Activated B cell treated with CpG ODN at 0.5 μM for 24 hours (primary cell): ENCODE measurements at regions not wholly inside any gene's neighbourhood (a gene's known extent, or its start where the extent isn't known, plus 50 kb on each side); places are given as distances from the start of the nearest gene placed in this dataset.

Source experiments
- ATAC-seq: fragments of 200-7000 bp; cut with Tn5 transposase; one replicate; pipeline ENCODE4 v1.10.0; 2021; ENCODE audit warnings: low read depth, mild to moderate bottlenecking, moderate library complexity
- CTCF ChIA-PET: fragments of 350-600 bp; sonication (Branson Sonifier 250); formaldehyde crosslinking; loops from one replicate; lab custom pipeline; 2021; ENCODE audit warnings: antibody characterized with exemption; lab: Charles Lee
- POLR2A ChIA-PET: fragments of 350-600 bp; sonication (Branson Sonifier 250); formaldehyde crosslinking; loops from one replicate; lab custom pipeline; 2021; ENCODE audit warnings: antibody characterized with exemption; lab: Charles Lee
- DNase-seq: peaks from one replicate; pipeline ENCODE4 v3.0.0; 2022
- H3K27ac Mint-ChIP-seq: one replicate; pipeline ENCODE4 v1.8.0; 2020; ENCODE audit warnings: mixed read lengths
- H3K27me3 Mint-ChIP-seq: one replicate; pipeline ENCODE4 v1.8.0; 2021; ENCODE audit warnings: mixed read lengths
- H3K36me3 Mint-ChIP-seq: one replicate; pipeline ENCODE4 v1.8.0; 2021; ENCODE audit warnings: low read depth, mixed read lengths
- H3K4me1 Mint-ChIP-seq: one replicate; pipeline ENCODE4 v1.8.0; 2021; ENCODE audit warnings: mixed read lengths
- H3K4me3 Mint-ChIP-seq: one replicate; pipeline ENCODE4 v1.8.0; 2020; ENCODE audit warnings: mild to moderate bottlenecking, mixed read lengths
- H3K9me3 Mint-ChIP-seq: one replicate; pipeline ENCODE4 v1.8.0; 2020; ENCODE audit warnings: mixed read lengths
- intact Hi-C: fragments of 100-400 bp; cut with micrococcal nuclease; formaldehyde crosslinking; loops from one replicate; pipeline ENCODE4 v1.15.1; 2024
- TF ChIP-seq, protein P1 (sequence below): fragments of 200-600 bp; IDR thresholded peaks from one replicate; pipeline ENCODE4 v1.8.0; 2022; ENCODE audit warnings: antibody characterized with exemption, mild to moderate bottlenecking

DNA sequence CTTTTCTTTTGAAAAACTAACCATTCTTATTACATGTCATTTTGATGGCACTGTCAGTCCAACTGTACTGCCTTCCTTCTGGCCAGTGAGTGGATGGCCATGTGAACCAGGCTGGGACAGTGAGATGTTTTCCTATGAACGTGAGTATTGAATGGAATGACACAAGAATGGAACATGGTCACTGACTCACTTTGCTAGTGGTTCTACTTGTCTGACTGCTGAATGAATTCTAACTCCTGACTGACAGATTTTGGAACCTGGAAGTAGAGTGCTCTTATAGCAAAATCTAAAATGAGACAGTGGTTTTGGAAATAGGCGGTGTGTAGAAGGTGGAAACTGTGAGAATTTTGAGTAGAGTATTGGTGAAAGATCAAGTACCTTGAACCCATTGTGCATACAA lies 606.9 kb upstream of the KCNMB2 start:
- intact Hi-C loops, result no loop called here
- Mint-ChIP-seq H3K4me3 (no peak overlapping the region), H3K27ac (no peak overlapping the region), H3K9me3 (no peaks in the 10 kb centered on the region), H3K36me3 (no peaks in the 10 kb centered on the region), H3K4me1 (no peaks in the 10 kb centered on the region), H3K27me3 (no peaks in the 10 kb centered on the region)
- no peak for ATAC-seq
- TF ChIP-seq, protein P1, sequence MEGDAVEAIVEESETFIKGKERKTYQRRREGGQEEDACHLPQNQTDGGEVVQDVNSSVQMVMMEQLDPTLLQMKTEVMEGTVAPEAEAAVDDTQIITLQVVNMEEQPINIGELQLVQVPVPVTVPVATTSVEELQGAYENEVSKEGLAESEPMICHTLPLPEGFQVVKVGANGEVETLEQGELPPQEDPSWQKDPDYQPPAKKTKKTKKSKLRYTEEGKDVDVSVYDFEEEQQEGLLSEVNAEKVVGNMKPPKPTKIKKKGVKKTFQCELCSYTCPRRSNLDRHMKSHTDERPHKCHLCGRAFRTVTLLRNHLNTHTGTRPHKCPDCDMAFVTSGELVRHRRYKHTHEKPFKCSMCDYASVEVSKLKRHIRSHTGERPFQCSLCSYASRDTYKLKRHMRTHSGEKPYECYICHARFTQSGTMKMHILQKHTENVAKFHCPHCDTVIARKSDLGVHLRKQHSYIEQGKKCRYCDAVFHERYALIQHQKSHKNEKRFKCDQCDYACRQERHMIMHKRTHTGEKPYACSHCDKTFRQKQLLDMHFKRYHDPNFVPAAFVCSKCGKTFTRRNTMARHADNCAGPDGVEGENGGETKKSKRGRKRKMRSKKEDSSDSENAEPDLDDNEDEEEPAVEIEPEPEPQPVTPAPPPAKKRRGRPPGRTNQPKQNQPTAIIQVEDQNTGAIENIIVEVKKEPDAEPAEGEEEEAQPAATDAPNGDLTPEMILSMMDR, result no peak
- ChIA-PET POLR2A (no interaction called here), CTCF (no interaction called here)
- no peak for DNase-seq

DNA sequence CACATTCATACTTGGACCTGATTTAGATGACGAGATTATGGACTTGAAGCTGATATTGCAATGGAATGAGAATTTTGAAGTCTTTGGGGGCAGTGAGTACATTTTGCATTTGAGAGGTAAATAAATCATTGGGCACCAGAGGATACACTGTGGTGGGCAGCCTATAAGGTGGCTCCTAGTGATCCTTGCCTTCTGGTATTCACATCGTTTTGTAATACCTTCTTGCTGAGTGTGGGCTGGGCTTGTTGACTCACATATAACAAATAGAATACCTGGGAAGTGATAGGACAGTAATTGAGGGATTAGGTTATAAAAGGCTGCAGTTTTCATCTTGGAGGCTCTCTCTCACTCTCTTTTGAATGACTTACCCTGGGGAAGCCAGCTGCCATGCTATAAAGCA lies 605.5 kb upstream of the KCNMB2 start:
- no peaks in the 10 kb centered on the region for H3K27me3 Mint-ChIP-seq
- no peak for DNase-seq

DNA sequence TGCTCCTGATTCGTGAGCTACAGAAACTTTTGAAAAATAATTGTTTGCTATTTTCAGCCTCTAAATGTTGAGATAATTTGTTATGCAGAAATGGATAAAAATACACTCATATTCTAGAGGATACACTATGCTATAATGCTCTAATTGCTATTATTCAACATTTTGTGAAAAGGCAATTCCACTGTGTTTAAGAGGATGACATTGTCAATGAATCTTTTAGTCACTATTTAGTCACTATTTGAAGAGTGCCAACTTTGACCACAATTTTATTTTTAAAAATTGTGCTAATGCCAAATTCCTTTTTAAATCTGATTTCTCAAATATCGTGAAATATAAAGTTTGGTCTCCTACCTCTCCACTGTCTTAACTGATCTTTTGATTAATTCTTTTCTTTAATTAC lies 604.9 kb upstream of the KCNMB2 start:
- Mint-ChIP-seq H3K27me3 (no peaks in the 10 kb centered on the region), H3K36me3 (no peaks in the 10 kb centered on the region), H3K27ac (no peak overlapping the region), H3K9me3 (no peaks in the 10 kb centered on the region), H3K4me1 (no peaks in the 10 kb centered on the region), H3K4me3 (no peak overlapping the region)
- DNase-seq (no peak), ATAC-seq (no peak)
- intact Hi-C loops, result no loop called here
- TF ChIP-seq, protein P1, result no peak
- CTCF ChIA-PET, result no interaction called here
- POLR2A ChIA-PET, result no interaction called here

More for the DNA sequence above, 605.5 kb upstream of the KCNMB2 start:
- ChIA-PET CTCF (no interaction called here), POLR2A (no interaction called here)
- Mint-ChIP-seq H3K4me3 (no peak overlapping the region), H3K36me3 (no peaks in the 10 kb centered on the region), H3K9me3 (no peaks in the 10 kb centered on the region), H3K4me1 (no peaks in the 10 kb centered on the region), H3K27ac (no peak overlapping the region)
- no peak for ATAC-seq
- intact Hi-C loops, result no loop called here
- TF ChIP-seq, protein P1, result no peak

DNA sequence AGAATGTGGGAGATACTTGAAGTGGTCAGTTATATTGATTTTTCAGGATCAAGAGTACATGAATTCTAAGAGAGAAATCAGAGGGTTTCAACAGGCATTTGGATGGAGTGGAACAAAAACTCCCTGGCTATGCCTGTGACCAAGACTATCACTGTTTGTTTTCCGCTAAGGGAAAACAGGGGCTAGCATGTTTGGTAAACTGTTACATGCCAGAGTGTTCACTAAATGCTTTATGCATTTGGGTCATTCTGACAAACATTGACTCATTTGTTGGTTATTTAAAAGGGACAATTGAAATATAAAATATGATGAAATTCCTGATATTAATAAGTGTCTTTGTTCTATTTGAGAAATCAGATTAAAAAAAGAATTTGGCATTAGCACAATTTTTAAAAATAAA lies 603.9 kb upstream of the KCNMB2 start:
- ChIA-PET POLR2A (no interaction called here), CTCF (no interaction called here)
- Mint-ChIP-seq H3K9me3 (no peaks in the 10 kb centered on the region), H3K4me3 (no peak overlapping the region), H3K27ac (no peak overlapping the region), H3K36me3 (no peaks in the 10 kb centered on the region), H3K4me1 (no peaks in the 10 kb centered on the region), H3K27me3 (no peaks in the 10 kb centered on the region)
- DNase-seq (no peak), ATAC-seq (no peak)
- intact Hi-C loops, result no loop called here
- TF ChIP-seq, protein P1, result no peak

DNA sequence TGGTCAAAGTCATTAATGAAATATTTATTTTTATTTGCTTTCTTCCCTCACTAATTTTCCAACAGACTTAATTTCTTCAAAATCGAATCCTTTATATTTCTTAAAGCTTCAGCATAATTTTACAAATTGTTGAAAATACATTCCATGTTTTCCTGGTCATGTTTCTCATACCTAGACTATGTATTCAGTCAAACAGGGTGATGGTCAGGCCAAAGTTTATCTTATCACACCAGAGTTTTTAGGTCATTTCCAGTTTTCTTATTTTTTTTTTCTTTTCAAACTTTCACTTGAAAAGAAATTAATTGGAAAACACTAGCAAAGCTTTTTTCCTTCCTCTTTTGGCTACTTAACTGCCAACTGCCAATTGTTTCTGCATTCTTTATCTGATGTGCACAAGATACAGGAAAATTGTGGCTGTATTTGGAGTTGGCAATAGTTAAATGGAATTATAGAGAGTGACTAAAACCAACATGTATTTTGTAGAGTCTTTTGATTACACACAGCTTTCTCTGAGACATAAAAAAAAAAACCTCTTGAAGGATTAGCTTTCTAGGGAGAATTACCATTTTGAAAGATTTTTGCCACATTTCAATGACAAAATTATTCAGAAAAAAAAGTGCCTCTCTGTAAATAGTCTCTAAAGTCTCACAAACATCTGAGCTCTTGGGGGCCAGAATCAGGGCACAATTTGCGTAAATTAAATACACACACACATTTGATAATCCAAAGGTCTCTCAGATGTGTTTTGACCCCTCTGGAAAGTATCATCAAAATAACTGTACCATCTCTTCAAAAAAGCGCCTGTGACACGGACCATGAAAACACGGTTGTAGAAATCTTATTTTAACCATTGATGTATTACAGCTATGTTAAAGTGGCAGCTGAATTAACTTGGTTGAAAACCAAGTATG lies 603.2 kb upstream of the KCNMB2 start:
- CTCF ChIA-PET, result no interaction called here
- intact Hi-C loops, result no loop called here
- no peaks in the 10 kb centered on the region for H3K36me3 Mint-ChIP-seq
- DNase-seq (no peak), ATAC-seq (no peak)
- TF ChIP-seq, protein P1, result no peak
- H3K9me3 Mint-ChIP-seq, result no peaks in the 10 kb centered on the region
- H3K27me3 Mint-ChIP-seq, result no peaks in the 10 kb centered on the region
- no peaks in the 10 kb centered on the region for H3K4me1 Mint-ChIP-seq
- no peak overlapping the region for H3K27ac Mint-ChIP-seq
- H3K4me3 Mint-ChIP-seq, result no peak overlapping the region
- POLR2A ChIA-PET, result no interaction called here
